H9 (cell line): ENCODE measurements at regions not wholly inside any gene's neighbourhood (a gene's known extent, or its start where the extent isn't known, plus 50 kb on each side); places are given as distances from the start of the nearest gene placed in this dataset.

Source experiments
- DNase-seq: peaks from one replicate; pipeline ENCODE4 v3.0.0-alpha.2; 2017
- H2AFZ ChIP-seq: one replicate; pipeline ENCODE4 v1.6.1; 2013; ENCODE audit warnings: mild to moderate bottlenecking, low read length, control low read depth, moderate library complexity
- H2AK5ac ChIP-seq: 2 replicates; pipeline ENCODE4 v1.6.1; 2013; ENCODE audit warnings: low read length, control low read depth, mixed read lengths; ENCODE audit not compliant: insufficient read length
- H2BK120ac ChIP-seq: one replicate; pipeline ENCODE4 v1.6.1; 2013; ENCODE audit warnings: low read depth, mild to moderate bottlenecking, low read length, control low read depth, inconsistent platforms; ENCODE audit not compliant: poor library complexity, severe bottlenecking
- H2BK12ac ChIP-seq: 2 replicates; pipeline ENCODE4 v1.6.1; 2013; ENCODE audit warnings: low read length, control low read depth, mixed read lengths, low read depth; ENCODE audit not compliant: insufficient read length
- H2BK15ac ChIP-seq: 2 replicates; pipeline ENCODE4 v1.6.1; 2013; ENCODE audit warnings: low read depth, low read length, control low read depth
- H2BK20ac ChIP-seq: one replicate; pipeline ENCODE4 v1.6.1; 2013; ENCODE audit warnings: low read depth, mild to moderate bottlenecking, low read length, control low read depth, inconsistent platforms; ENCODE audit not compliant: poor library complexity, severe bottlenecking
- H2BK5ac ChIP-seq: 2 replicates; pipeline ENCODE4 v1.6.1; 2013; ENCODE audit warnings: low read length, control low read depth, mixed read lengths; ENCODE audit not compliant: insufficient read length
- H3K14ac ChIP-seq: 2 replicates; pipeline ENCODE4 v1.6.1; 2013; ENCODE audit warnings: low read length, control low read depth; ENCODE audit not compliant: insufficient read depth
- H3K18ac ChIP-seq: 2 replicates; pipeline ENCODE4 v1.6.1; 2013; ENCODE audit warnings: low read depth, mild to moderate bottlenecking, mixed read lengths, low read length, control low read depth; ENCODE audit not compliant: insufficient read length
- H3K23ac ChIP-seq: 2 replicates; pipeline ENCODE4 v1.6.1; 2013; ENCODE audit warnings: low read length, control low read depth, mixed read lengths, low read depth; ENCODE audit not compliant: insufficient read length
- H3K23me2 ChIP-seq: 2 replicates; pipeline ENCODE4 v1.6.1; 2013; ENCODE audit warnings: low read depth, mild to moderate bottlenecking, mixed read lengths, low read length, control low read depth; ENCODE audit not compliant: insufficient read length, poor library complexity, severe bottlenecking
- H3K27ac ChIP-seq: 2 replicates; pipeline ENCODE4 v1.5.1; 2013; ENCODE audit warnings: low read length, control low read depth, mixed read lengths, low read depth; ENCODE audit not compliant: insufficient read length
- H3K27me3 ChIP-seq: 2 replicates; pipeline ENCODE4 v1.6.1; 2013; ENCODE audit warnings: low read length, control low read depth, inconsistent platforms; ENCODE audit not compliant: insufficient read depth
- H3K4ac ChIP-seq: 2 replicates; pipeline ENCODE4 v1.6.1; 2013; ENCODE audit warnings: low read depth, mild to moderate bottlenecking, control low read depth, inconsistent platforms, low read length, moderate library complexity
- H3K4me1 ChIP-seq: 2 replicates; pipeline ENCODE4 v1.6.1; 2013; ENCODE audit warnings: low read length, control low read depth, inconsistent platforms; ENCODE audit not compliant: insufficient read depth
- H3K4me2 ChIP-seq: 2 replicates; pipeline ENCODE4 v1.6.1; 2013; ENCODE audit warnings: low read length, control low read depth, mixed read lengths; ENCODE audit not compliant: insufficient read length, insufficient read depth
- H3K56ac ChIP-seq: 2 replicates; pipeline ENCODE4 v1.6.1; 2013; ENCODE audit warnings: low read depth, mild to moderate bottlenecking, mixed read lengths, low read length, control low read depth; ENCODE audit not compliant: insufficient read length
- H3K79me1 ChIP-seq: 2 replicates; pipeline ENCODE4 v1.6.1; 2013; ENCODE audit warnings: low read depth, mild to moderate bottlenecking, moderate library complexity, low read length, control low read depth, inconsistent platforms; ENCODE audit not compliant: insufficient read depth, poor library complexity, severe bottlenecking
- H3K79me2 ChIP-seq: 2 replicates; pipeline ENCODE4 v1.6.1; 2013; ENCODE audit warnings: low read length, control low read depth, inconsistent platforms; ENCODE audit not compliant: insufficient read depth
- H3K9ac ChIP-seq: 2 replicates; pipeline ENCODE4 v1.6.1; 2013; ENCODE audit warnings: low read length, control low read depth, mixed read lengths; ENCODE audit not compliant: insufficient read length; ENCODE audit errors: extremely low read depth
- H3K9me3 ChIP-seq: one replicate; pipeline ENCODE4 v1.6.1; 2013; ENCODE audit warnings: low read depth, low read length, inconsistent platforms; ENCODE audit not compliant: control insufficient read depth
- H3T11ph ChIP-seq: one replicate; pipeline ENCODE4 v1.6.1; 2013; ENCODE audit warnings: mild to moderate bottlenecking, low read length, control low read depth, inconsistent platforms
- H4K20me1 ChIP-seq: one replicate; pipeline ENCODE4 v1.6.1; 2013; ENCODE audit not compliant: control insufficient read depth, insufficient read length, insufficient read depth
- H4K5ac ChIP-seq: 2 replicates; pipeline ENCODE4 v1.6.1; 2013; ENCODE audit warnings: low read depth, mild to moderate bottlenecking, mixed read lengths, low read length, control low read depth; ENCODE audit not compliant: insufficient read length
- H4K8ac ChIP-seq: replicated peaks from 2 replicates; pipeline ENCODE4 v1.6.1; 2013; ENCODE audit warnings: low read length, control low read depth, mixed read lengths, low read depth; ENCODE audit not compliant: insufficient read length
- H4K91ac ChIP-seq: 2 replicates; pipeline ENCODE4 v1.6.1; 2013; ENCODE audit warnings: low read depth, mild to moderate bottlenecking, moderate library complexity, mixed read lengths, low read length, control low read depth; ENCODE audit not compliant: insufficient read length
- H3K27ac Mint-ChIP-seq, 3 experiments: 2 replicates in 2 of 3; 3 replicates in 1 of 3; pipeline ENCODE4 v1.8.0; 2020 to 2021; ENCODE audit warnings: mixed read lengths in 3 of 3, mild to moderate bottlenecking in 1 of 3, moderate library complexity in 1 of 3
- H3K27me3 Mint-ChIP-seq: 2 replicates; pipeline ENCODE4 v1.8.0; 2021; ENCODE audit warnings: low read depth, mild to moderate bottlenecking, moderate library complexity, mixed read lengths
- H3K36me3 Mint-ChIP-seq, 3 experiments: 2 replicates in 2 of 3; 3 replicates in 1 of 3; pipeline ENCODE4 v1.8.0; 2020 to 2021; ENCODE audit warnings: low read depth in 3 of 3, mixed read lengths in 3 of 3; ENCODE audit not compliant: insufficient read depth in 1 of 3
- H3K4me1 Mint-ChIP-seq, 2 experiments: 2 replicates each; pipeline ENCODE4 v1.8.0; 2020; ENCODE audit warnings: mixed read lengths in 2 of 2
- H3K4me3 Mint-ChIP-seq, 2 experiments: 2 replicates in 1 of 2; 3 replicates in 1 of 2; pipeline ENCODE4 v1.8.0; 2020 to 2021; ENCODE audit warnings: mild to moderate bottlenecking in 2 of 2, mixed read lengths in 2 of 2, moderate library complexity in 1 of 2
- H3K9me3 Mint-ChIP-seq, 2 experiments: 2 replicates in 1 of 2; 3 replicates in 1 of 2; pipeline ENCODE4 v1.8.0; 2020; ENCODE audit warnings: mild to moderate bottlenecking in 2 of 2, mixed read lengths in 2 of 2, moderate library complexity in 1 of 2
- TF ChIP-seq, protein P1 (sequence below): fragments of 200-600 bp; sonication (generic); conservative IDR thresholded peaks from 3 replicates; pipeline ENCODE4 v1.8.0; 2021; ENCODE audit warnings: antibody characterized with exemption, mild to moderate bottlenecking

GRCh38 chr1:221601166-221601565 lies 140.7 kb downstream of the DUSP10 start:
- H3K9me3 Mint-ChIP-seq = no peaks in the 10 kb centered on the region
- DNase-seq = no peak
- no peaks in the 10 kb centered on the region for H3K79me2 ChIP-seq
- no peaks in the 10 kb centered on the region for H3K23me2 ChIP-seq
- H3K27me3 Mint-ChIP-seq = no peaks in the 10 kb centered on the region
- H3K27ac Mint-ChIP-seq = no peak overlapping the region
- H3K27me3 ChIP-seq = no peaks in the 10 kb centered on the region
- no peaks in the 10 kb centered on the region for H3K79me1 ChIP-seq
- H3K18ac ChIP-seq = no peak overlapping the region
- no peak overlapping the region for H3K27ac ChIP-seq
- H3K14ac ChIP-seq = no peak overlapping the region
- H2AK5ac ChIP-seq = no peak overlapping the region
- H2BK20ac ChIP-seq = no peak overlapping the region
- no peaks in the 10 kb centered on the region for H3K9me3 ChIP-seq
- no peak overlapping the region for H3K23ac ChIP-seq
- H3K4me2 ChIP-seq = no peak overlapping the region
- H2BK15ac ChIP-seq = no peak overlapping the region
- H2BK5ac ChIP-seq = no peak overlapping the region
- H3K4ac ChIP-seq = no peak overlapping the region
- TF ChIP-seq, protein P1, sequence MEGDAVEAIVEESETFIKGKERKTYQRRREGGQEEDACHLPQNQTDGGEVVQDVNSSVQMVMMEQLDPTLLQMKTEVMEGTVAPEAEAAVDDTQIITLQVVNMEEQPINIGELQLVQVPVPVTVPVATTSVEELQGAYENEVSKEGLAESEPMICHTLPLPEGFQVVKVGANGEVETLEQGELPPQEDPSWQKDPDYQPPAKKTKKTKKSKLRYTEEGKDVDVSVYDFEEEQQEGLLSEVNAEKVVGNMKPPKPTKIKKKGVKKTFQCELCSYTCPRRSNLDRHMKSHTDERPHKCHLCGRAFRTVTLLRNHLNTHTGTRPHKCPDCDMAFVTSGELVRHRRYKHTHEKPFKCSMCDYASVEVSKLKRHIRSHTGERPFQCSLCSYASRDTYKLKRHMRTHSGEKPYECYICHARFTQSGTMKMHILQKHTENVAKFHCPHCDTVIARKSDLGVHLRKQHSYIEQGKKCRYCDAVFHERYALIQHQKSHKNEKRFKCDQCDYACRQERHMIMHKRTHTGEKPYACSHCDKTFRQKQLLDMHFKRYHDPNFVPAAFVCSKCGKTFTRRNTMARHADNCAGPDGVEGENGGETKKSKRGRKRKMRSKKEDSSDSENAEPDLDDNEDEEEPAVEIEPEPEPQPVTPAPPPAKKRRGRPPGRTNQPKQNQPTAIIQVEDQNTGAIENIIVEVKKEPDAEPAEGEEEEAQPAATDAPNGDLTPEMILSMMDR = no peak
- no peak overlapping the region for H4K8ac ChIP-seq
- H3K36me3 Mint-ChIP-seq = no peaks in the 10 kb centered on the region; a peak in 1 of 7 replicates
- H4K91ac ChIP-seq = no peak overlapping the region
- no peak overlapping the region for H2AFZ ChIP-seq
- no peak overlapping the region for H3K4me3 Mint-ChIP-seq
- no peak overlapping the region for H3K56ac ChIP-seq
- H2BK120ac ChIP-seq = no peak overlapping the region
- H3K9ac ChIP-seq = no peak overlapping the region
- no peaks in the 10 kb centered on the region; a peak in 1 of 4 replicates for H3K4me1 Mint-ChIP-seq
- no peak overlapping the region for H4K5ac ChIP-seq
- H3K4me1 ChIP-seq = no peaks in the 10 kb centered on the region
- H3T11ph ChIP-seq = no peak overlapping the region
- no peak overlapping the region for H2BK12ac ChIP-seq
- H4K20me1 ChIP-seq = no peaks in the 10 kb centered on the region
